Hepatocyte (in vitro differentiated cells): ENCODE measurements at regions not wholly inside any gene's neighbourhood (a gene's known extent, or its start where the extent isn't known, plus 50 kb on each side); places are given as distances from the start of the nearest gene placed in this dataset.

ENCODE experiments used
- DNase-seq: peaks from one replicate; pipeline ENCODE4 v3.0.0-alpha.2; 2016; ENCODE audit warnings: low spot score
- H2AFZ ChIP-seq: fragments of 200-600 bp; sonication (generic); 2 replicates; pipeline ENCODE4 v1.6.0; 2016; ENCODE audit warnings: antibody characterized with exemption, mild to moderate bottlenecking
- H3K27ac ChIP-seq: fragments of 200-600 bp; sonication (generic); 2 replicates; pipeline ENCODE4 v1.5.1; 2016; ENCODE audit warnings: mild to moderate bottlenecking
- H3K27me3 ChIP-seq: fragments of 200-600 bp; sonication (generic); 2 replicates; pipeline ENCODE4 v1.6.1; 2016
- H3K36me3 ChIP-seq: fragments of 200-600 bp; sonication (generic); replicated peaks from 2 replicates; pipeline ENCODE4 v1.5.1; 2016; ENCODE audit warnings: low read depth; ENCODE audit not compliant: insufficient read depth
- H3K4me1 ChIP-seq: fragments of 200-600 bp; sonication (generic); 2 replicates; pipeline ENCODE4 v1.5.1; 2016; ENCODE audit warnings: mild to moderate bottlenecking, moderate library complexity; ENCODE audit not compliant: insufficient read depth
- H3K4me2 ChIP-seq: fragments of 200-600 bp; sonication (generic); 2 replicates; pipeline ENCODE4 v1.6.0; 2016
- H3K4me3 ChIP-seq: fragments of 200-600 bp; sonication (generic); 2 replicates; pipeline ENCODE4 v1.5.1; 2016; ENCODE audit warnings: mild to moderate bottlenecking
- H3K79me2 ChIP-seq: fragments of 200-600 bp; sonication (generic); 2 replicates; pipeline ENCODE4 v1.6.0; 2017; ENCODE audit warnings: mild to moderate bottlenecking
- H3K9me2 ChIP-seq: fragments of 200-600 bp; sonication (generic); replicated peaks from 2 replicates; pipeline ENCODE4 v1.6.0; 2017; ENCODE audit warnings: mild to moderate bottlenecking; ENCODE audit not compliant: insufficient read depth
- H3K9me3 ChIP-seq: fragments of 200-600 bp; sonication (generic); 2 replicates; pipeline ENCODE4 v1.5.1; 2016; ENCODE audit warnings: low read depth, mild to moderate bottlenecking
- H4K20me1 ChIP-seq: fragments of 200-600 bp; sonication (generic); 2 replicates; pipeline ENCODE4 v1.6.0; 2016; ENCODE audit warnings: mild to moderate bottlenecking; ENCODE audit not compliant: insufficient read depth, poor library complexity, severe bottlenecking
- EZH2 ChIP-seq: fragments of 200-600 bp; sonication (generic); IDR thresholded peaks from 2 replicates; pipeline ENCODE4 v1.6.1; 2016; ENCODE audit warnings: antibody characterized with exemption, mild to moderate bottlenecking, borderline replicate concordance
- EZH2phosphoT487 ChIP-seq: fragments of 200-600 bp; sonication (generic); IDR thresholded peaks from one replicate; pipeline ENCODE4 v1.6.1; 2018; ENCODE audit warnings: antibody characterized with exemption, mild to moderate bottlenecking, low read depth, moderate library complexity; ENCODE audit not compliant: unreplicated experiment, severe bottlenecking
- whole genome bisulfite sequencing: methylation state at CpG from one replicate; pipeline ENCODE4 v1.1.6; 2016; ENCODE audit warnings: low lambda C conversion rate; ENCODE audit errors: missing lambda C conversion rate; 5-methylcytosine and 5-hydroxymethylcytosine counted together
- TF ChIP-seq, protein P1 (sequence below): fragments of 200-600 bp; sonication (generic); IDR thresholded peaks from 2 replicates; pipeline ENCODE4 v1.5.1; 2016; ENCODE audit warnings: antibody characterized with exemption, mild to moderate bottlenecking; ENCODE audit not compliant: poor library complexity

DNA sequence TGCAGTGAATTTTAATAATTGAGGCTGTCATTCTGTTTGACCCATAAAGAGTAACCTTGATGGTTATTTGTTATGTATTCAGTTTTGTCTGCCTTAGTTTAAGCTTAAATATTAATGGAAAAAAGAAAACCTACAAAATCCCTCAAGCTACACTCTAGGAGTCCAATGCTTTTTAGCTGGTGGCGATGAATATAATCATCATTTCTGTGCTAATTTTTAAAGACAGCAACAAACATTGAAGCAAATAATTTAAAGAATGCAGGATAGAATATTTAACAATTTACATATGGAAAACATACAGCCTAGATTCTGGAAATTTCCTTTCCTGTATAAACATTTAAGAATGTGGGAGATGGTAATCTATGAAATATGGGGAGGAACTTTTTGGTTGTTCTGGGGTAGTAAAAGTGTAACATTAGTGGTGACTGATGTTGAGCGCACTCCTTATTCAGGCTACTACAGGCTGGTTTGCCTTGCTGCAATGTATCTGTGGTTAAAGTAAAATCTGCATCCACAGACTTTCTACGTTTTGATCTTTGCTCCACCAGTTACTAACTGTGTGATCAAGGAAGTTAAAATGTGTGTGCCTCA is 287.9 kb upstream of the DEFB112 start:
- Histone ChIP-seq H3K4me3 (no peak overlapping the region), H4K20me1 (no peaks in the 10 kb centered on the region), H3K4me1 (no peaks in the 10 kb centered on the region), H3K79me2 (no peaks in the 10 kb centered on the region), H3K4me2 (no peak overlapping the region), H3K9me3 (no peaks in the 10 kb centered on the region), H3K9me2 (no peaks in the 10 kb centered on the region), H3K36me3 (no peaks in the 10 kb centered on the region), H2AFZ (no peak overlapping the region), H3K27ac (no peak overlapping the region), H3K27me3 (no peaks in the 10 kb centered on the region)
- TF ChIP-seq EZH2phosphoT487 (no peak), EZH2 (no peak)
- TF ChIP-seq, protein P1, sequence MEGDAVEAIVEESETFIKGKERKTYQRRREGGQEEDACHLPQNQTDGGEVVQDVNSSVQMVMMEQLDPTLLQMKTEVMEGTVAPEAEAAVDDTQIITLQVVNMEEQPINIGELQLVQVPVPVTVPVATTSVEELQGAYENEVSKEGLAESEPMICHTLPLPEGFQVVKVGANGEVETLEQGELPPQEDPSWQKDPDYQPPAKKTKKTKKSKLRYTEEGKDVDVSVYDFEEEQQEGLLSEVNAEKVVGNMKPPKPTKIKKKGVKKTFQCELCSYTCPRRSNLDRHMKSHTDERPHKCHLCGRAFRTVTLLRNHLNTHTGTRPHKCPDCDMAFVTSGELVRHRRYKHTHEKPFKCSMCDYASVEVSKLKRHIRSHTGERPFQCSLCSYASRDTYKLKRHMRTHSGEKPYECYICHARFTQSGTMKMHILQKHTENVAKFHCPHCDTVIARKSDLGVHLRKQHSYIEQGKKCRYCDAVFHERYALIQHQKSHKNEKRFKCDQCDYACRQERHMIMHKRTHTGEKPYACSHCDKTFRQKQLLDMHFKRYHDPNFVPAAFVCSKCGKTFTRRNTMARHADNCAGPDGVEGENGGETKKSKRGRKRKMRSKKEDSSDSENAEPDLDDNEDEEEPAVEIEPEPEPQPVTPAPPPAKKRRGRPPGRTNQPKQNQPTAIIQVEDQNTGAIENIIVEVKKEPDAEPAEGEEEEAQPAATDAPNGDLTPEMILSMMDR: no peak
- no peak for DNase-seq
- WGBS: 89% methylated on average over 3 of the region's 3 CpGs

DNA sequence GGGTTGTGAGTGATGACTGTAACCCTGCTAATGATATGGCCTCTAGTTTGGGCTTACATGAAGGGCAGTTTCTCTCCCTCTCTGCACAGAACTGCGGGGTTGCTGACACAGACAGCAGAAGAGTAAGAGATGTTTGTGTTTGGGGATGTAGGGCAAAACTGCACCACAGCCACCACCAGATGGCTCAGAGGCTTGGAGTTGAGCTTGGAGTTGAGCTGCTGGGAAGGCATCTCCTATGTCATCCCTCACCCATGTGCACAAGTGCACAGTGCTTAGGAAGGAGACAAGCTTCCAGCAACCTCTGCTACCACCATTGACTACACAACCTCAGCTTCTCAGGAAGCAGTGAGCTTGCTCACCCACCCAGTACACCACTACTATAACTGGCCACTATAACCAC is 303.9 kb upstream of the DEFB112 start:
- Histone ChIP-seq H3K27me3 (no peaks in the 10 kb centered on the region), H3K79me2 (no peaks in the 10 kb centered on the region), H3K36me3 (no peaks in the 10 kb centered on the region), H3K4me3 (no peak overlapping the region), H3K4me2 (no peak overlapping the region), H3K9me2 (no peaks in the 10 kb centered on the region), H4K20me1 (no peaks in the 10 kb centered on the region), H3K4me1 (no peaks in the 10 kb centered on the region), H3K9me3 (no peaks in the 10 kb centered on the region), H3K27ac (no peak overlapping the region), H2AFZ (no peak overlapping the region)
- 85% methylated on average over 1 of the region's 1 CpG for WGBS
- no peak for DNase-seq
- TF ChIP-seq, protein P1: no peak
- no peak for TF ChIP-seq EZH2phosphoT487

DNA sequence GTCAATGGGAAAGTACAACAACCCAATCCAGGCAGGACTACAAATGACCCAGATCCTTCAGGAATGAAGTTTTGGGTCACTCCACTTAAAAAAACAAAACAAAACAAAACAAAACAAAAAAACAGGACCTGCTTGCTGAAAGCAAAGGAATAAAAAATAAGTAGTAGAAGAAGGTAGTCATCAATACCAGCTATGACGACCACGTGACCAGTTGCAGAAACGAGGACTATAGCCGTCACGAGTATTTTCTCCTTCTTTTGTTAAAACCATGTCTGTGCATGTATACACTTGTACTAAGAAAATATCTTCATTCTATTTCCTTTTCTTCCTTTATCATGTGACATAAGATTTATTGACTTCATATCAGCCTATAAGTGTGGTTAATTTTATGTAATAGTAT is 308.4 kb upstream of the DEFB112 start:
- H3K4me1 ChIP-seq: no peaks in the 10 kb centered on the region
- 96% methylated on average over 5 of the region's 5 CpGs for WGBS
- H3K9me2 ChIP-seq: no peaks in the 10 kb centered on the region
- TF ChIP-seq EZH2 (no peak), EZH2phosphoT487 (no peak)
- TF ChIP-seq, protein P1: no peak
- no peak overlapping the region for H3K4me2 ChIP-seq
- no peaks in the 10 kb centered on the region for H4K20me1 ChIP-seq
- no peak overlapping the region for H3K27ac ChIP-seq
- no peak overlapping the region for H3K4me3 ChIP-seq
- no peak for DNase-seq
- no peak overlapping the region for H2AFZ ChIP-seq
- H3K79me2 ChIP-seq: no peaks in the 10 kb centered on the region
- H3K27me3 ChIP-seq: no peaks in the 10 kb centered on the region
- no peaks in the 10 kb centered on the region for H3K36me3 ChIP-seq
- H3K9me3 ChIP-seq: no peaks in the 10 kb centered on the region
